HG02852 (cell line): ENCODE measurements at regions not wholly inside any gene's neighbourhood (a gene's known extent, or its start where the extent isn't known, plus 50 kb on each side); places are given as distances from the start of the nearest gene placed in this dataset.

Source experiments
- ATAC-seq: cut with Tn5 transposase; IDR thresholded peaks from one replicate; pipeline ENCODE4 v1.9.1; 2021; ENCODE audit warnings: mild to moderate bottlenecking, moderate library complexity; ENCODE audit not compliant: unreplicated experiment

GRCh38 chr1:81032973-81033425, 767.7 kb upstream of the ADGRL2 start:
- ATAC-seq: no peak

- no peak for ATAC-seq
Observed at GRCh38 chr1:81032374-81032773, 768.4 kb upstream of the ADGRL2 start.

- ATAC-seq: no peak
Observed at GRCh38 chr1:81030441-81030840, 770.3 kb upstream of the ADGRL2 start.

GRCh38 chr1:81029266-81029665, 771.5 kb upstream of the ADGRL2 start:
- no peak for ATAC-seq

GRCh38 chr1:81023187-81023724, 777.5 kb upstream of the ADGRL2 start:
- no peak for ATAC-seq

GRCh38 chr1:81021134-81021533, 779.6 kb upstream of the ADGRL2 start:
- no peak for ATAC-seq

GRCh38 chr1:81020506-81020905, 780.2 kb upstream of the ADGRL2 start:
- no peak for ATAC-seq

GRCh38 chr1:81010126-81010525, 790.6 kb upstream of the ADGRL2 start:
- ATAC-seq: no peak

GRCh38 chr1:81008293-81008692, 792.4 kb upstream of the ADGRL2 start:
- ATAC-seq: no peak

- no peak for ATAC-seq
Observed at GRCh38 chr1:81007024-81007423, 793.7 kb upstream of the ADGRL2 start.

GRCh38 chr1:81006502-81006901, 794.2 kb upstream of the ADGRL2 start:
- no peak for ATAC-seq

- no peak for ATAC-seq
Observed at GRCh38 chr1:81004011-81004410, 796.7 kb upstream of the ADGRL2 start.

GRCh38 chr1:80994934-80995333, 805.8 kb upstream of the ADGRL2 start:
- no peak for ATAC-seq

- ATAC-seq: no peak
Observed at GRCh38 chr1:80994038-80994437, 806.7 kb upstream of the ADGRL2 start.

- no peak for ATAC-seq
Observed at GRCh38 chr1:80993154-80993980, 807.4 kb upstream of the ADGRL2 start.

GRCh38 chr1:80989455-80989854, 811.3 kb upstream of the ADGRL2 start:
- ATAC-seq: no peak

GRCh38 chr1:80988926-80989325, 811.8 kb upstream of the ADGRL2 start:
- no peak for ATAC-seq

- no peak for ATAC-seq
Observed at GRCh38 chr1:80987824-80988223, 812.9 kb upstream of the ADGRL2 start.

- no peak for ATAC-seq
Observed at GRCh38 chr1:80987106-80987505, 813.6 kb upstream of the ADGRL2 start.

GRCh38 chr1:80982831-80983230, 817.9 kb upstream of the ADGRL2 start:
- no peak for ATAC-seq

GRCh38 chr1:80973101-80973500, 827.6 kb upstream of the ADGRL2 start:
- ATAC-seq: no peak

- ATAC-seq: no peak
Observed at GRCh38 chr1:80966266-80966665, 834.5 kb upstream of the ADGRL2 start.

- ATAC-seq: no peak
Observed at GRCh38 chr1:80962564-80962963, 838.2 kb upstream of the ADGRL2 start.
